Body of pancreas (tissue), 4 donors: ENCODE measurements at regions not wholly inside any gene's neighbourhood (a gene's known extent, or its start where the extent isn't known, plus 50 kb on each side); places are given as distances from the start of the nearest gene placed in this dataset.

Experiments used
- CTCF ChIP-seq, 7 experiments: fragments of 450-650 bp in 4 of 7; fragments of 200-600 bp in 3 of 7; sonication (generic) in 3 of 7; IDR thresholded peaks; one replicate each; pipeline ENCODE4 v1.5.1; 2016 to 2019; ENCODE audit warnings: antibody characterized with exemption in 7 of 7
- POLR2A ChIP-seq, 3 donors: fragments of 450-650 bp; IDR thresholded peaks; one replicate each; pipeline ENCODE4 v1.6.1; 2016; ENCODE audit warnings: antibody characterized with exemption in 3 of 3, mild to moderate bottlenecking in 2 of 3

- TF ChIP-seq CTCF (IDR thresholded peaks at IDR 0.05) (no peak), POLR2A (IDR thresholded peaks at IDR 0.05) (no peak)
These were observed 66.9 kb downstream of the TFPI2 start for GRCh38 chr7:93823621-93824020.
